ENCODE measurements at regions not wholly inside any gene's neighbourhood (a gene's known extent, or its start where the extent isn't known, plus 50 kb on each side); places are given as distances from the start of the nearest gene placed in this dataset.

GRCh38 chr7:35519971-35520809 lies 174.7 kb downstream of the HERPUD2 start:
- POLR2A ChIA-PET (ENCODE audit: unreplicated experiment) = no interaction called here
- DNase-seq (peak; percentile 52), ATAC-seq (ENCODE audit: low read depth) (peak; percentile 84)
- Histone ChIP-seq H4K20me1 (ENCODE audit: insufficient read depth, low read length) (no peaks in the 10 kb centered on the region), H3K18ac (ENCODE audit: low read depth, low read length) (no peak overlapping the region), H2BK15ac (ENCODE audit: low read depth, low read length) (no peak overlapping the region), H4K5ac (ENCODE audit: low read depth, low read length) (no peak overlapping the region), H2AK9ac (replicated peaks; ENCODE audit: low read depth, low read length, poor library complexity) (no peak overlapping the region), H3K9ac (ENCODE audit: low read depth, low read length) (no peak overlapping the region), H2AFZ (replicated peaks; ENCODE audit: low read length, poor library complexity) (peak overlapping the region; percentile 34), H2BK120ac (ENCODE audit: low read depth, low read length) (no peak overlapping the region), H3K4me3 (ENCODE audit: insufficient read depth, low read depth, low read length) (no peak overlapping the region), H3K23ac (ENCODE audit: low read depth, low read length) (no peak overlapping the region), H3K9me3 (ENCODE audit: control insufficient read depth, insufficient read depth, low read length) (no peaks in the 10 kb centered on the region), H3K27me3 (ENCODE audit: control insufficient read depth, insufficient read depth, low read length) (peaks cover 2% of the 10 kb centered on the region), H3K56ac (ENCODE audit: extremely low read depth, insufficient read depth, low read length) (no peak overlapping the region), H2BK20ac (ENCODE audit: low read depth, low read length) (no peak overlapping the region), H3K27ac (ENCODE audit: insufficient read depth, low read length) (no peak overlapping the region), H3K36me3 (ENCODE audit: control insufficient read depth, insufficient read depth, low read length) (no peaks in the 10 kb centered on the region), H3K4me1 (ENCODE audit: control insufficient read depth, insufficient read depth, low read length) (no peaks in the 10 kb centered on the region), H2BK5ac (ENCODE audit: low read depth, low read length, poor library complexity, severe bottlenecking) (no peak overlapping the region), H2AK5ac (ENCODE audit: low read depth, low read length) (no peak overlapping the region), H3K14ac (replicated peaks; ENCODE audit: low read depth, low read length) (no peak overlapping the region), H3K4me2 (ENCODE audit: low read depth, low read length) (no peak overlapping the region), H4K8ac (ENCODE audit: low read depth in 2 of 2, low read length in 2 of 2) (no peak overlapping the region), H3K4ac (ENCODE audit: low read depth, low read length) (no peak overlapping the region), H3K9me1 (ENCODE audit: insufficient read depth, low read length) (no peaks in the 10 kb centered on the region), H4K91ac (ENCODE audit: insufficient read depth, low read depth, low read length) (no peak overlapping the region), H3K79me1 (ENCODE audit: low read depth in 1 of 2, low read length in 2 of 2) (no peaks in the 10 kb centered on the region)
- WGBS, 2 experiments (ENCODE audit: extremely low coverage in 2 of 2, insufficient read length in 1 of 2) = 22% methylated on average over 2 of the region's 14 CpGs; no CpG with 5 or more reads in 1 of the 2 experiments
- CTCF ChIA-PET = interaction anchor here (0.7 kb wide), 1 partner anchor 12 kb away, joined by 5 read pairs; no protein-coding TSS in a partner anchor
- in situ Hi-C loops (cut with MboI; ENCODE audit: low sequenced_read_pairs) (no loop called here), dilution Hi-C loops (cut with HindIII; ENCODE audit: low sequenced_read_pairs, unreplicated experiment) (no loop called here), intact Hi-C loops (cut with micrococcal nuclease) (loop anchor here (1.0 to 5.0 kb wide), 2 partner anchors 95 to 102 kb away; no protein-coding TSS in a partner anchor)
- TF ChIP-seq RAD21 (IDR thresholded peaks at IDR 0.05; ENCODE audit: low read length) (peak; percentile 63), CTCF (conservative IDR thresholded peaks at IDR 0.05; ENCODE audit: low read depth, low read length) (peak; percentile 70), SMC3 (IDR thresholded peaks at IDR 0.05; ENCODE audit: low read depth, low read length) (peak; percentile 61), MXI1 (IDR thresholded peaks at IDR 0.05; ENCODE audit: borderline replicate concordance, low read depth, low read length) (no peak), RCOR1 (IDR thresholded peaks at IDR 0.05; ENCODE audit: insufficient replicate concordance, low read length) (no peak)
- BruUV-seq (replicated peaks) = no TSS peak

Data from IMR-90 (cell line).